DND-41 (cell line): ENCODE measurements at regions not wholly inside any gene's neighbourhood (a gene's known extent, or its start where the extent isn't known, plus 50 kb on each side); places are given as distances from the start of the nearest gene placed in this dataset.

Experiments
- ATAC-seq: fragments of 200-7000 bp; cut with Tn5 transposase; 3 replicates; pipeline ENCODE4 v1.9.1; 2021; ENCODE audit warnings: low read depth; ENCODE audit not compliant: insufficient read depth
- DNase-seq: peaks from one replicate; pipeline ENCODE4 v3.0.0-alpha.2; 2020
- H2AFZ ChIP-seq: 2 replicates; pipeline ENCODE4 v1.6.0; 2012; ENCODE audit warnings: low read depth, low read length
- H3K27ac ChIP-seq: 2 replicates; pipeline ENCODE4 v1.5.1; 2012; ENCODE audit warnings: low read length, inconsistent platforms
- H3K27me3 ChIP-seq: fragments of 200-600 bp; sonication (generic); 2 replicates; pipeline ENCODE4 v1.6.0; 2012; ENCODE audit warnings: low read length, mild to moderate bottlenecking, inconsistent platforms; ENCODE audit not compliant: insufficient read depth, poor library complexity
- H3K36me3 ChIP-seq: 2 replicates; pipeline ENCODE4 v1.5.1; 2012; ENCODE audit warnings: low read length, inconsistent platforms; ENCODE audit not compliant: insufficient read depth
- H3K4me1 ChIP-seq: 2 replicates; pipeline ENCODE4 v1.5.1; 2012; ENCODE audit warnings: mild to moderate bottlenecking, low read length; ENCODE audit not compliant: insufficient read depth
- H3K4me2 ChIP-seq: 2 replicates; pipeline ENCODE4 v1.6.0; 2012; ENCODE audit warnings: mild to moderate bottlenecking, moderate library complexity, low read length, inconsistent platforms; ENCODE audit not compliant: insufficient read depth
- H3K4me3 ChIP-seq, 2 experiments: fragments of 200-600 bp in 1 of 2; shearing (Covaris generic) in 1 of 2; 2 replicates each; pipeline ENCODE4 v1.5.1; 2012 to 2016; ENCODE audit warnings: inconsistent platforms in 2 of 2, low read length in 2 of 2, mild to moderate bottlenecking in 2 of 2, low read depth in 1 of 2, moderate library complexity in 1 of 2
- H3K79me2 ChIP-seq: 2 replicates; pipeline ENCODE4 v1.6.0; 2012; ENCODE audit warnings: low read length, inconsistent platforms; ENCODE audit not compliant: insufficient read depth
- H3K9ac ChIP-seq: 2 replicates; pipeline ENCODE4 v1.6.0; 2012; ENCODE audit warnings: low read depth, mild to moderate bottlenecking, inconsistent platforms, low read length, moderate library complexity
- H3K9me3 ChIP-seq: 2 replicates; pipeline ENCODE4 v1.5.1; 2012; ENCODE audit warnings: low read length, moderate library complexity, mild to moderate bottlenecking, inconsistent platforms; ENCODE audit not compliant: insufficient read depth, severe bottlenecking
- H4K20me1 ChIP-seq: 2 replicates; pipeline ENCODE4 v1.6.0; 2012; ENCODE audit warnings: low read length; ENCODE audit not compliant: insufficient read depth
- EZH2 ChIP-seq: IDR thresholded peaks from 3 replicates; pipeline ENCODE4 v1.6.1; 2012; ENCODE audit warnings: borderline replicate concordance, low read depth, mild to moderate bottlenecking, moderate library complexity, low read length, inconsistent platforms; ENCODE audit not compliant: severe bottlenecking
- TF ChIP-seq, protein P1 (sequence below): IDR thresholded peaks from 2 replicates; pipeline ENCODE4 v1.5.1; 2012; ENCODE audit warnings: borderline replicate concordance, low read length, moderate library complexity, mild to moderate bottlenecking; ENCODE audit not compliant: poor library complexity, severe bottlenecking; ENCODE audit errors: extremely low read depth

DNA sequence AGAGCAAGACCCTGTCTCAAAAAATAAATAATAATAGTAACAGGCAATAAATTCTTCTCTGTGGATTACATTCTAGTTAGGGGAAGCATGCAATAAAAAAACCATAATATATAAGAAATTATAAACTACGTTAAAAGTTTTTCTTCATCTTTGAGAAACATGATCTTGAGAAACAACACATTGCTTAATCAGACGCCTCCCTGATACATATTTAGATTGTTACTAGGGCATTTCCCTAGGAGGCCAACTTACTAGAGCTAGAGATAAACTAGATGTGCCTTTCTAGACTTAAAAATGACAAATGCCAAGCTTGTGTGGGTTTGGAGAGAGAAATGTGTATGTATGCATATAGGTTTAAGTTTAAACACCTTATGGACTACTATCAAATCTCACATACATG lies 76.3 kb upstream of the GALNT5 start:
- TF ChIP-seq, protein P1, sequence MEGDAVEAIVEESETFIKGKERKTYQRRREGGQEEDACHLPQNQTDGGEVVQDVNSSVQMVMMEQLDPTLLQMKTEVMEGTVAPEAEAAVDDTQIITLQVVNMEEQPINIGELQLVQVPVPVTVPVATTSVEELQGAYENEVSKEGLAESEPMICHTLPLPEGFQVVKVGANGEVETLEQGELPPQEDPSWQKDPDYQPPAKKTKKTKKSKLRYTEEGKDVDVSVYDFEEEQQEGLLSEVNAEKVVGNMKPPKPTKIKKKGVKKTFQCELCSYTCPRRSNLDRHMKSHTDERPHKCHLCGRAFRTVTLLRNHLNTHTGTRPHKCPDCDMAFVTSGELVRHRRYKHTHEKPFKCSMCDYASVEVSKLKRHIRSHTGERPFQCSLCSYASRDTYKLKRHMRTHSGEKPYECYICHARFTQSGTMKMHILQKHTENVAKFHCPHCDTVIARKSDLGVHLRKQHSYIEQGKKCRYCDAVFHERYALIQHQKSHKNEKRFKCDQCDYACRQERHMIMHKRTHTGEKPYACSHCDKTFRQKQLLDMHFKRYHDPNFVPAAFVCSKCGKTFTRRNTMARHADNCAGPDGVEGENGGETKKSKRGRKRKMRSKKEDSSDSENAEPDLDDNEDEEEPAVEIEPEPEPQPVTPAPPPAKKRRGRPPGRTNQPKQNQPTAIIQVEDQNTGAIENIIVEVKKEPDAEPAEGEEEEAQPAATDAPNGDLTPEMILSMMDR = no peak
- no peak for TF ChIP-seq EZH2
- no peak overlapping the region for H3K4me2 ChIP-seq
- ATAC-seq = no peak

DNA sequence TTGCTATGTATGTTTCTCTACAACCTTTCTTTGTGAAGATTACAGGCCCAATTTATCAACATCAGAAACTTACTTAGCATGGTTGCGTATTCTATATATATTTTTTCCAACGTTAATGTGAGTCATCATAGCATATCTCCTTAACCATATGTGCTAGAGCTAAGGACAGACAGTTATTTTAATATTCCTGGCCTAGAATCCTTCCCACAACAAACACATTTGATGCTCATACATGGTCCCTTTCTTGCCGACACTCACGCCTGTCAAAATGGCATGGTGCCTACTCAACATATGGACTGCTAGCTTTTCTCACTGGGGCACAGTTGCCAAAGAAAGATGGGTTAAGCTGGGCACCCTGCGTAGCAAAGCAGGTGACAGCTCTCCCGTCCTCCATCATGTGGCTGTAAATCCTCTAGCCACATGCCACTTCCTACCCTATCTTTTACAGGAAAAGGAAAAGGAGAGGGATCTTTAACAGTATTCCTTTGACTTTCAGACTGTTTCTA lies 75.2 kb upstream of the GALNT5 start:
- H2AFZ ChIP-seq = peak overlapping the region; percentile 32
- DNase-seq (no peak), ATAC-seq (peak; percentile 29; the same call in 2 of the 3 replicates)
- peaks cover 26% of the 10 kb centered on the region for H3K4me1 ChIP-seq
- no peaks in the 10 kb centered on the region for H3K27me3 ChIP-seq
- H3K4me3 ChIP-seq = no peak overlapping the region
- no peak for TF ChIP-seq EZH2
- TF ChIP-seq, protein P1 = no peak
- no peak overlapping the region for H3K4me2 ChIP-seq
- H3K27ac ChIP-seq = peak overlapping the region; percentile 71
- no peaks in the 10 kb centered on the region for H4K20me1 ChIP-seq
- H3K9me3 ChIP-seq = no peaks in the 10 kb centered on the region
- H3K79me2 ChIP-seq = no peaks in the 10 kb centered on the region
- H3K36me3 ChIP-seq = no peaks in the 10 kb centered on the region
- H3K9ac ChIP-seq = no peak overlapping the region

More for the DNA sequence above, 76.3 kb upstream of the GALNT5 start:
- Histone ChIP-seq H3K9ac (no peak overlapping the region), H3K79me2 (no peaks in the 10 kb centered on the region), H3K36me3 (no peaks in the 10 kb centered on the region), H3K4me1 (peaks cover 26% of the 10 kb centered on the region), H3K27me3 (no peaks in the 10 kb centered on the region), H3K27ac (no peak overlapping the region), H2AFZ (no peak overlapping the region), H3K4me3 (no peak overlapping the region), H4K20me1 (no peaks in the 10 kb centered on the region), H3K9me3 (peaks cover 9% of the 10 kb centered on the region)
- DNase-seq = no peak

DNA sequence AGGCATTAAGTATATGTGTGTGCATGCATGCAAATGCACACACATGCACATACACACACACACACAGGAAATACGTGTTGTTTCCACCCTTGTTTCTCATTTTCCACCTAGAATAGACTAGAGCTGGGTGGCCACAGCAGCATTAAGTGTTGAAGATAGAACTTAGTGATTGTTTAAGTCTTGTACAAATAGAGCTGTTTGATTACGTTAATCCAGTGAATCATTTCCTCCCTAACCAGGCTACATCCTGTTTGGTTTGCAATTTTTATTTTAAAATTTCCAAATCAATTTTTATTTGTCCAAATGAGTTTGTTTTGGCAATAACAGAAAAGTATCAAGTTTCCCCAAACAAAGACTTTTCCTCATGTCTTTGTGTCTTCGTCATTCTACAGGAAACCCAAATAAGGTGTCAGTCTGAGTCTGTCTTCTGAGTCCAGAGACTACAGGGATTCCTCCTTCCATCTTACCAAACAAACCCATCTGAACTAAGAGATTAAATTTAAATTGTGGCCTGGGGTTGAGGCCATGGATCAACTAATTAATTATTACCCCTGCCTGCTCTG lies 74.6 kb upstream of the GALNT5 start:
- Histone ChIP-seq H2AFZ (peak overlapping the region; percentile 32), H3K4me1 (peaks cover 26% of the 10 kb centered on the region), H3K4me2 (no peak overlapping the region; the same call in 1 of the 2 replicates), H3K9ac (no peak overlapping the region), H4K20me1 (no peaks in the 10 kb centered on the region), H3K27me3 (no peaks in the 10 kb centered on the region), H3K36me3 (no peaks in the 10 kb centered on the region), H3K9me3 (no peaks in the 10 kb centered on the region), H3K27ac (peak overlapping the region; percentile 71), H3K4me3 (no peak overlapping the region), H3K79me2 (no peaks in the 10 kb centered on the region)
- TF ChIP-seq, protein P1 = no peak
- TF ChIP-seq EZH2 = no peak
- ATAC-seq (peak; percentile 69), DNase-seq (no peak)
